HL-60/S4 treated with retinoic acid at 250 ng/mL for 4 days and 3 days (cell line): ENCODE measurements at regions not wholly inside any gene's neighbourhood (a gene's known extent, or its start where the extent isn't known, plus 50 kb on each side); places are given as distances from the start of the nearest gene placed in this dataset.

Experiments
- in situ Hi-C: fragments of 300-500 bp; cut with MboI; formaldehyde crosslinking; loops from 2 replicates; pipeline ENCODE4 v1.7.0; 2022; ENCODE audit warnings: low sequenced_read_pairs

DNA sequence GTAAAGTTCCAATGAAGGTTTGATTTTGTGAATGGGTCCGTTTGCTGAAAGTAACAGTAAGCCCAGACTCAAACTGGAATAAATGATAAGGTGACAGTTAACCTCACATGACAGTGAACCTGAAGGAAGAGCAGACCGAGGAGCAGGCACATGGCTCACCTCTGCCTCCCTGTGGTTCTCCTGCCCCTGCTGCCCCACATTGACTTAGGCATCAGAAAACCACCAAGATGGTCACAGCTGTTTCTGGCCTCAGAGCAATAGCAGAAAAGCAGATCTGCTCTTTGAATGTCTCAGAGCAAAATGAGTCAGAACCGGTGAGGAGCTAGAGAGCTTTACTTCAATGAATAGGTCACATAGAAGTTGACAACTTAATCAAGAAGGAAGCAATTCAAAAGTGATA lies 487.6 kb downstream of the METTL4 start:
- in situ Hi-C loops, result no loop called here

- in situ Hi-C loops, result no loop called here
These were observed 484.9 kb downstream of the METTL4 start for GRCh38 chr18:2086439-2086838.

- in situ Hi-C loops, result no loop called here
These were observed 483.2 kb downstream of the METTL4 start for GRCh38 chr18:2087877-2088673.

DNA sequence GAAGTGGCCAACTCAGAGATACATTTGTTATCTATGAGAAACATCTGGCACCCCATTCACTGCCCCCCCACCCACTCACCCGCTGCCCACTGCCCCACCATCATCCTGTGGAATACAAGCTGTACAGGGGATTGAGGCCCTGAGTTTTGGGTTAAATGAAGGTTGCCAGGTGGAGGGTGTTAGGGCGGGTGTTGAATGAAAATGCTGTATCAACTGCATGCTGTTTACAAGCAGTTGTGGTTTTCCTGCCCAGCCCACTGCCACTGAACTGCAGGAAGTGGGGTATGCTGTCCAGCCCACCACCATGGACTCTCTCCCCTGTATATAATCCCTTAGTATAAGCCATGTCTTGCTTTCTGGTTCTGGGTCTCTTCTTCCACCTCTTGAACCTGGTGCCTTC lies 481.9 kb downstream of the METTL4 start:
- in situ Hi-C loops, result no loop called here

DNA sequence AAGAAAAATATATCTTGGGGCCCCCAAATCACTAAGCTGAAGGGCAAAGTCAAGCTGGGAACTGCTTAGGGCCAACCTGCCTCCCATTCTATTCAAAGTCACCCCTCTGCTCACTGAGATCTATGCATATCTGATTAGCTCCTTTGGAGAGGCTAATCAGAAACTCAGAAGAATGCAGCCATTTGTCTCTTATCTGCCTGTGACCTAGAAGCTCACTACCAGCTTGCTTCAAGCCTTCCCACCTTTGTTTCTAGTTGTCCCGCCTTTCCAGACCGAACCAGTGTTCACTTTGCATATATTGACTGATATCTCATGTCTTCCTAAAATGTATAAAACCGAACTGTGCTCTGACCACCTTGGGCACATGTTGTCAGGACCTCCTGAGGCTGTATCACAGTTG lies 479.4 kb downstream of the METTL4 start:
- in situ Hi-C loops, result no loop called here

- in situ Hi-C loops, result no loop called here
These were observed 474.8 kb downstream of the METTL4 start for GRCh38 chr18:2096551-2096950.

- in situ Hi-C loops, result loop anchor here (25.0 kb wide), 1 partner anchor 437 kb away; no protein-coding TSS in a partner anchor
These were observed 470.6 kb downstream of the METTL4 start for GRCh38 chr18:2100694-2101213.

DNA sequence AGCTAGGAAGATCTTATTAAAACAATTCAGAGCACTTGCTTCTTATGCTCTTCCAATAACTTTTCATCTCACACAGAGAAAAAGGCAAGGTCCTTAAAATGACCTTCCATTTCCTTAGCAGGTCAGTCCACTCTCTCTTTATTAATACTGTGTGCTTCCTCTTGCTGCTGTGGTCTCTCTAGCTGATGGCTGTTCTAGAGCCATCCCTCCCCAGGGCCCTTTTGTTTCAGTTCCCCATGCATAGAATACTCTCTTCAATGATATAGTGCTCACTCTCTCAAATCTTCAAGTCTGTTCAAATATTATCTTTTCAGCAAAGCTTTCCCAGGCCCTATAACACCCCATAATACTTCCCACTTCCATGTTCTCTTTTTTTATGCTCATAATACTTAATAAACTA lies 469.3 kb downstream of the METTL4 start:
- in situ Hi-C loops, result loop anchor here (25.0 kb wide), 1 partner anchor 435 kb away; no protein-coding TSS in a partner anchor

DNA sequence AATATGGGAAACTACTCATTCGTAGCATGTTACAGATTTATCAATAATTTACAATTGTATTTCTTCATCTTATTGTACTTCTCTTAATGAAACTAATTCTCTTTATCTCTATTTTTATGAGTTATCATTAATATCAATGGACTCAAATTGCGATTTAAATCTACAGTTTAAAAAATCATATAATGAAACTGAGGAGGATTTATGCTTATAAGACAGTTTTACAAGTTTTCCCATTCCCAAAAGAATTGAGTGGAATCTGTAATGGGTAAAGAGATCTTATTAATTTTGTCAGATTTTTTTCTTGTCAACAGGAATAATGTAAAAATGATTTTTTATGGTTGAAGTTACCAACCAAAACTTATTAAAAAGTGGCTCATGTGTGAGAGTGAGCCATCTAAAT lies 468.0 kb downstream of the METTL4 start:
- in situ Hi-C loops, result loop anchor here (25.0 kb wide), 1 partner anchor 434 kb away; no protein-coding TSS in a partner anchor

GRCh38 chr18:2104620-2105462 lies 466.5 kb downstream of the METTL4 start:
- in situ Hi-C loops, result loop anchor here (25.0 kb wide), 1 partner anchor 432 kb away; no protein-coding TSS in a partner anchor

DNA sequence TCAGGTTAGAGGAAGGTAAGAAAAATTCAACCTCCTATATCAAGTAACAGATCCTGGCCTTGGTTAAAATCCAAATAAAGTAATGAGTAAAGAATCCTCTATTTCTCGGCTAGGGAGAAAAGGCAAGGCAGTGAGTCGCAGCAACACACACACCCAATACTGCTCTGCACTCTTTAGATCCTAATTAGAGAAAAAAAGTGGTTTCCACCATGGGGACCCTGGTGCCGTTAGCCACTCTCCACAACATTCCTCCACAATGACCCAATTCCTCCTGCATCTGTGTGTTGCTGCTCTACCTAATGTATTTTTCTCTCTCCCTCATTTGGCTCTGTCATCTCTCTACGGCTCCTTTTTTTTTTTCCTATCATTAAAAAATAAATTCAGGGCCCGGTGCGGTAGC lies 462.7 kb downstream of the METTL4 start:
- in situ Hi-C loops, result loop anchor here (25.0 kb wide), 1 partner anchor 429 kb away; no protein-coding TSS in a partner anchor

DNA sequence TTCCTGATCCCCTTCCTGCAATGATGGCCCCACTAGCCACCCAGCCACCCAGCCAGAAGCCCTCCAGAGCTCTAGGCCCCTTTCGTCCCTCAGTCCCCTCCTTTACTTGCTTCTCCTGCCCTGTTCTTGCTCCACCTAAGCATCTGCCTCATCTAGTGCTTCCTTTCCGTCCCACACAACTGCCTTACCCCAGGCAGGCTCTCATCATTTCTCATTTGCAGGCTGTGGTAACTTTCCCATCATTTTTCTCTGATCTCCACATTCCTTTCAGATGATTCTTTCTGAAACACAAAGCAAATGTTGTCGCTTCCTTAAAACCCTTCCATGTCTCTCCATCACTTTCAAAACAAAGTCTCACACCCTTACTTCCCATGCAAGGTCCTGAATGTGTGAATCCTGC lies 459.8 kb downstream of the METTL4 start:
- in situ Hi-C loops, result loop anchor here (25.0 kb wide), 1 partner anchor 426 kb away; no protein-coding TSS in a partner anchor

- in situ Hi-C loops, result loop anchor here (25.0 kb wide), 1 partner anchor 425 kb away; no protein-coding TSS in a partner anchor
These were observed 458.8 kb downstream of the METTL4 start for GRCh38 chr18:2112435-2113045.

DNA sequence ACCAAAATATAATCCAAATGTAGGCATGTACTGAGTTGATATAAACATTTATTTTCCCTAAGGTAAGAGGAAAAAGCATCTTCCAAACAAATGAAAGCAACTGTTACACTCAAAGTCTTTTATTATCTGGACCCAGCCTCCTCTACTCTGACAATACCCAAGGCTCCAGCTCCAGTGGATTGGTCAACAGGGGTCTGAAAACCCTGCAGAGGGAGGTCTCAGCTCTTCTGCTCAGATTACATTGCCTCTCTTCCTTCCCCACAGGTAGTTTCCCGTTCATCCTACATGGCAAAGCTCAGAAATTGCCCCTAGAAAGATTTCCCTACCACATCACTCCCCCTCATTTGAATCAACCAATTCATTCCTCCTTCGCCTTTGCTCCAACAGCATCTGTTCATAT lies 457.0 kb downstream of the METTL4 start:
- in situ Hi-C loops, result loop anchor here (25.0 kb wide), 1 partner anchor 423 kb away; no protein-coding TSS in a partner anchor

DNA sequence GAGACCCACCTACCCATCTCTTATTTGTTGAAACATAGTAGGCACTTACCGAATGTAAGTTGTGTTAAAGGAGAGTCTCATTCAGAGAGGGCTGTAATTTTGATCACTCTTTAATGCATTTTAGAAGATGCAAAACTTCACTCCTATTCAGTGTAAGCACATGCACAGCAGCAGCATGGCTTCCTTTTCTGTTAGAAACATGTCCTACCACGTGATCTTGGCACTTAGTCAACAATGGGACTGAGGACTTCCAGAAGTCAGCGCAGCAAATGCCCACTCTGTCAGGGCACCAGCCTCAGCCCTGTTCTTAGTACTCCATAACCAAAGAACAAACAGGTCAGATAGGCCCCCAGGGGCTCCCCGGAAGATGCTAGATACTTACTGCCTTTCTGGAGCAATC lies 456.5 kb downstream of the METTL4 start:
- in situ Hi-C loops, result loop anchor here (25.0 kb wide), 1 partner anchor 423 kb away; no protein-coding TSS in a partner anchor

DNA sequence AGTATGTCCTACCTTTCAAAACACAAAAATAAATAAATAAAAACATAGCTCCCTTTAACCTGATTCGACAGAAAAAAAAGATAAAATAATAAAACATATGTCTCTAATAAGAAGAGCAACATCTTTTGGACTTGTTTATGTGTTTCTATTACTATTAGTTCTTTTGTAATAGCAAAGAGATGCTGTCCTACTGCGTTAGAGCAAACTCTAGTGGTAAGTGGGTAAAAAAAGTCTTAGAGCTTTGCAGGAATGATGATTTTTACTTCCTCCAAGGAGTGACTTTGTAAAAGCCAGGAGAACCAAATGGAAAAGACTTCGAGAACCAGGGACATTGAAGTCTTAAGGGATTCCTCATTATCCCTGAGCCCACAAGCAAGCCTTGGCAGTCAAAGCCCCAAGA lies 450.1 kb downstream of the METTL4 start:
- in situ Hi-C loops, result loop anchor here (25.0 kb wide), 1 partner anchor 416 kb away; no protein-coding TSS in a partner anchor

GRCh38 chr18:2123077-2123476 lies 448.2 kb downstream of the METTL4 start:
- in situ Hi-C loops, result loop anchor here (25.0 kb wide), 1 partner anchor 414 kb away; no protein-coding TSS in a partner anchor

GRCh38 chr18:2134364-2134763 lies 436.9 kb downstream of the METTL4 start:
- in situ Hi-C loops, result no loop called here

- in situ Hi-C loops, result no loop called here
These were observed 436.0 kb downstream of the METTL4 start for GRCh38 chr18:2135309-2135708.

DNA sequence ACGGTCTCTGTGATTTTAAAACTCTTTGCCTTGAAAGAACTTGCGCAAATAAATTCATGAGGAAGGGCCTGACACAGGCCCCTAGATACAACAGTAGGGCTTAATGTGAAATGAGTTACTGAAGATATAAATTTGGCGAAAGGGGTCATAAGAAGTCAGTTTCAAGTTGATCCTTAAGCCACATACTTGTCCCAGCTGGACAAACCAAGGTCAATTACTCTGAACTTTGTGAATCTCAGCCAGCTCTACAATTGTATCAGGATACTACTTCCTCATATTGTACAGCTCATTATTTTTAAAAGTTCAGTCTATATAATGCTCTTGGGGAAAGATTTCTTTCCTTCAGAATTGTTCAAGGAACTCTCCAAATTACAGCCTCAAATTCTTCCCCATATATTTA lies 432.8 kb downstream of the METTL4 start:
- in situ Hi-C loops, result no loop called here

GRCh38 chr18:2139691-2140090 lies 431.6 kb downstream of the METTL4 start:
- in situ Hi-C loops, result no loop called here
